Adipocyte (in vitro differentiated cells): ENCODE measurements at regions not wholly inside any gene's neighbourhood (a gene's known extent, or its start where the extent isn't known, plus 50 kb on each side); places are given as distances from the start of the nearest gene placed in this dataset.

Experiments used
- DNase-seq: peaks from one replicate; pipeline ENCODE4 v3.0.0-alpha.2; 2015; ENCODE audit warnings: low read depth
- H3K27me3 ChIP-seq: replicated peaks from 2 replicates; pipeline ENCODE4 v1.7.0; 2013; ENCODE audit warnings: mild to moderate bottlenecking, low read length, moderate library complexity; ENCODE audit not compliant: control insufficient read depth, insufficient read depth
- H3K36me3 ChIP-seq: 2 replicates; pipeline ENCODE4 v1.7.0; 2013; ENCODE audit warnings: low read length, mild to moderate bottlenecking, moderate library complexity; ENCODE audit not compliant: control insufficient read depth, insufficient read depth, severe bottlenecking
- H3K4me1 ChIP-seq: 2 replicates; pipeline ENCODE4 v1.7.0; 2013; ENCODE audit warnings: mild to moderate bottlenecking, low read length, moderate library complexity; ENCODE audit not compliant: control insufficient read depth, insufficient read depth
- H3K4me3 ChIP-seq: 2 replicates; pipeline ENCODE4 v1.7.0; 2013; ENCODE audit warnings: mild to moderate bottlenecking, low read length, moderate library complexity
- H3K9ac ChIP-seq: 2 replicates; pipeline ENCODE4 v1.7.0; 2013; ENCODE audit warnings: mild to moderate bottlenecking, low read length, moderate library complexity
- H3K9me3 ChIP-seq: 2 replicates; pipeline ENCODE4 v1.7.0; 2013; ENCODE audit warnings: mild to moderate bottlenecking, low read length, moderate library complexity; ENCODE audit not compliant: control insufficient read depth

DNA sequence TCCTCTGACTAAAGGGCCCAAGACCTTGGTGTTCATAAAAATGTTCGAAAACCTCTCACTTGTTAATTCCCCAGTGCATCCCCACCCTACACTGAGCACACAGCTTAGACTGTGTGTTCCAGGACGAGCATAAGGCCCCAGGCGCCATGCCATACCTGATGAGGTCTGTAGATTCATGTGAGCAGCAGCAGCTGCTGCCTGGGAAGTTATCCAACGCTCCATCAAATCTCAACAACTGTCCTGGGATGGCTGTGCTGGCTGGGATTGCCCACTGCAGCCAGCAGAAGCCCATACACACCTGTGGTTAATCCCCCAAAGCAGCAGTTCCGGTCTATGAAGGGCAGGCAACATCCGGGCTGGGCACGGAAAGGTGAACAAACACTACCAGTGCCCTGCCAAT is 391.2 kb downstream of the IL20RB start:
- Histone ChIP-seq H3K9me3 (no peaks in the 10 kb centered on the region), H3K36me3 (no peaks in the 10 kb centered on the region), H3K4me1 (no peaks in the 10 kb centered on the region), H3K27me3 (no peaks in the 10 kb centered on the region), H3K4me3 (no peak overlapping the region), H3K9ac (no peak overlapping the region)
- no peak for DNase-seq

GRCh38 chr3:137349557-137350348 is 392.0 kb downstream of the IL20RB start:
- no peak overlapping the region for H3K9ac ChIP-seq
- no peak for DNase-seq
- no peak overlapping the region for H3K4me3 ChIP-seq
- no peaks in the 10 kb centered on the region for H3K27me3 ChIP-seq
- no peaks in the 10 kb centered on the region for H3K36me3 ChIP-seq
- H3K9me3 ChIP-seq, result no peaks in the 10 kb centered on the region
- no peaks in the 10 kb centered on the region for H3K4me1 ChIP-seq

DNA sequence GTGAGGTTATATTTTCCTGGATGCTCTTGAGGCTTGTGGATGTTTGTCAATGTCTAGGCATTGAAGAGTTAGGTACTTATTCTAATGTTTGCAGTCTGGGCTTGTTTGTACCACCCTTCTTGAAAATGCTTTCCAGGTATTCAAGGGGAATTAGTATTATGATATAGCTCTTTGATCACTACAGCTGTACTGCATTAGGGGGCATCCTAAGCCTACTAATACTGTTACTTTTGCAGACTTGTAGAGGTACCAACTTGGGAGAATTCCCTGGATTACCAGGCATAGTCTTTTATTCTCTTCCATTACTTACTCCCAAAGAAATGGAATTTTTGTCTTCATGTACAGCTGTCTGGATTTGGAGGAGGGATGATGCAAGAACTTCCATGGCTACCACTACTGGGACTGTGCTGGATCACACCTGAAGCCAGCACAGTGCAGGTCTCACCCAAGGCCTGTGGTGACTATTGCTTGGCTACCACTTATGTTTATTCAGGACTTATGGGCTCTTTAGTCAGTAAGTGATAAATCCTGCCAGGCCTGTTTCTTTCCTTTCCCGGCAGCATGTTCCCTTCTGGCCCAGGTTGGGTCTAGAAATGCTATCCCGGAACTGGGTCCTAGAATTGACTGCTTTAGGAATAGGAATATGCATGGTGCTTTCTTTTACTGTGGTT is 402.9 kb downstream of the IL20RB start:
- Histone ChIP-seq H3K9ac (no peak overlapping the region), H3K27me3 (no peaks in the 10 kb centered on the region), H3K4me3 (no peak overlapping the region), H3K36me3 (no peaks in the 10 kb centered on the region), H3K4me1 (no peaks in the 10 kb centered on the region), H3K9me3 (peaks cover 8% of the 10 kb centered on the region)
- DNase-seq, result no peak

- H3K4me3 ChIP-seq, result no peak overlapping the region
- no peaks in the 10 kb centered on the region for H3K4me1 ChIP-seq
- H3K27me3 ChIP-seq, result no peaks in the 10 kb centered on the region
- H3K9me3 ChIP-seq, result no peaks in the 10 kb centered on the region
- no peak overlapping the region for H3K9ac ChIP-seq
- DNase-seq, result no peak
- H3K36me3 ChIP-seq, result no peaks in the 10 kb centered on the region
Measured at GRCh38 chr3:137382005-137382594, 382.0 kb upstream of the SOX14 start.

GRCh38 chr3:137385922-137386321 is 378.2 kb upstream of the SOX14 start:
- Histone ChIP-seq H3K36me3 (no peaks in the 10 kb centered on the region), H3K4me1 (no peaks in the 10 kb centered on the region), H3K9ac (no peak overlapping the region), H3K27me3 (no peaks in the 10 kb centered on the region), H3K9me3 (no peaks in the 10 kb centered on the region), H3K4me3 (no peak overlapping the region)
- no peak for DNase-seq

DNA sequence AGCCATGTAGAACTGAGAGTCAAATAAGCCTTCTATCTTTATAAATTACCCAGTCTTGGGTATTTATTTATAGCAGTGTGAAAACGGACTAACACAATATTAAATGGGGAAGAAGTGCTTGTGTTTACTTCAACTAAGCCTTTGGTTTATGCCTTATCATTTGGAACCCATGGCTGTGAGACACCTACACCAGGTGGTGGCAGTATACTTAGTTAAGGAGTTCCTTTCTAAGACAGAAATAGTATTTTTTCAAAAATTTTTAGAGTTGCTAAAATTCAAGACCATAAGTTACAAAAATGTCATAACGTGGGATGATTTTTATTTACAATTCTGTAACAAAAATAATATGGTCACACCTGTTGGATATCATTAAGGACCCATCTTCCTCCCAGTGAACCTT is 354.5 kb upstream of the SOX14 start:
- Histone ChIP-seq H3K4me1 (no peaks in the 10 kb centered on the region), H3K4me3 (no peak overlapping the region), H3K9ac (no peak overlapping the region), H3K27me3 (no peaks in the 10 kb centered on the region), H3K36me3 (no peaks in the 10 kb centered on the region), H3K9me3 (no peaks in the 10 kb centered on the region)
- no peak for DNase-seq

GRCh38 chr3:137410028-137410427 is 354.1 kb upstream of the SOX14 start:
- no peaks in the 10 kb centered on the region for H3K9me3 ChIP-seq
- no peak overlapping the region for H3K4me3 ChIP-seq
- H3K9ac ChIP-seq, result no peak overlapping the region
- no peak for DNase-seq
- H3K4me1 ChIP-seq, result no peaks in the 10 kb centered on the region
- H3K27me3 ChIP-seq, result no peaks in the 10 kb centered on the region
- H3K36me3 ChIP-seq, result no peaks in the 10 kb centered on the region

- Histone ChIP-seq H3K27me3 (no peaks in the 10 kb centered on the region), H3K9ac (no peak overlapping the region), H3K36me3 (no peaks in the 10 kb centered on the region), H3K4me3 (no peak overlapping the region), H3K9me3 (peaks cover 15% of the 10 kb centered on the region), H3K4me1 (no peaks in the 10 kb centered on the region)
- DNase-seq, result no peak
Measured at GRCh38 chr3:137420198-137420995, 343.7 kb upstream of the SOX14 start.

DNA sequence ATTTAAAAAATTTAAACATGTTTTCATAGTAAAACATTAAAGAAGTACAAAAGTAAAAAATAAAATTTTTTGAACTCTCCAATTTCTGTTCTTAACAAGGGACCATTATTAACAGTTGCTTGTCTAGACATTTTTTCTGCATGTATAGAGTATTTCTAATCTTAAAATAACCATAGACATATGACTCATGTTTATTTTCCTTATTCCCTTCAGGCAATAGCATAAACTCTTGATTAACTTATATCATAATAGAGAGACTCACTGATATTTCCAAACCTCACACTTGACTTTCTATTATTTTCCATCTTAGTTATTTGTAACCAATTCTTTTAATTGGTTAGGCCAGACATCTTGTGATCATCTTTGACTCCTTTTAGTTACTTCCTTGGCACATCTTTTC is 325.6 kb upstream of the SOX14 start:
- no peaks in the 10 kb centered on the region for H3K4me1 ChIP-seq
- no peak overlapping the region for H3K9ac ChIP-seq
- no peaks in the 10 kb centered on the region for H3K36me3 ChIP-seq
- no peak overlapping the region for H3K4me3 ChIP-seq
- H3K9me3 ChIP-seq, result no peaks in the 10 kb centered on the region
- H3K27me3 ChIP-seq, result no peaks in the 10 kb centered on the region
- no peak for DNase-seq

GRCh38 chr3:137460944-137461343 is 303.2 kb upstream of the SOX14 start:
- Histone ChIP-seq H3K27me3 (no peaks in the 10 kb centered on the region), H3K36me3 (no peaks in the 10 kb centered on the region), H3K4me1 (no peaks in the 10 kb centered on the region), H3K9ac (no peak overlapping the region), H3K9me3 (no peaks in the 10 kb centered on the region), H3K4me3 (no peak overlapping the region)
- DNase-seq, result no peak

- no peaks in the 10 kb centered on the region for H3K27me3 ChIP-seq
- H3K36me3 ChIP-seq, result no peaks in the 10 kb centered on the region
Measured at GRCh38 chr3:137463131-137463530, 301.0 kb upstream of the SOX14 start.

More at GRCh38 chr3:137463131-137463530, 301.0 kb upstream of the SOX14 start:
- Histone ChIP-seq H3K9ac (no peak overlapping the region), H3K4me3 (no peak overlapping the region), H3K9me3 (no peaks in the 10 kb centered on the region), H3K4me1 (no peaks in the 10 kb centered on the region)
- DNase-seq, result no peak
